Endodermal cell (in vitro differentiated cells): ENCODE measurements at regions not wholly inside any gene's neighbourhood (a gene's known extent, or its start where the extent isn't known, plus 50 kb on each side); places are given as distances from the start of the nearest gene placed in this dataset.

Source experiments
- DNase-seq: peaks from one replicate; pipeline ENCODE4 v3.0.0-alpha.2; 2017
- H3K27ac ChIP-seq: 2 replicates; pipeline ENCODE4 v1.5.1; 2013; ENCODE audit warnings: mild to moderate bottlenecking, low read depth, low read length, moderate library complexity
- H3K27me3 ChIP-seq: 2 replicates; pipeline ENCODE4 v1.6.1; 2013; ENCODE audit warnings: mild to moderate bottlenecking, low read length, moderate library complexity; ENCODE audit not compliant: insufficient read depth, control insufficient read depth, poor library complexity, severe bottlenecking
- H3K36me3 ChIP-seq: 2 replicates; pipeline ENCODE4 v1.7.0; 2013; ENCODE audit warnings: mild to moderate bottlenecking, low read length, moderate library complexity; ENCODE audit not compliant: control insufficient read depth, insufficient read depth
- H3K4me1 ChIP-seq: one replicate; pipeline ENCODE4 v1.7.0; 2013; ENCODE audit warnings: low read length; ENCODE audit not compliant: control insufficient read depth, insufficient read depth
- H3K4me3 ChIP-seq: 2 replicates; pipeline ENCODE4 v1.5.1; 2013; ENCODE audit warnings: mild to moderate bottlenecking, low read length, moderate library complexity
- H3K9ac ChIP-seq: 2 replicates; pipeline ENCODE4 v1.6.1; 2013; ENCODE audit warnings: mild to moderate bottlenecking, low read length, moderate library complexity; ENCODE audit not compliant: poor library complexity, severe bottlenecking; ENCODE audit errors: extremely low read depth
- H3K9me3 ChIP-seq: 2 replicates; pipeline ENCODE4 v1.6.1; 2013; ENCODE audit warnings: mild to moderate bottlenecking, low read length, moderate library complexity; ENCODE audit not compliant: control insufficient read depth
- H3K27ac Mint-ChIP-seq: 2 replicates; pipeline ENCODE4 v1.8.0; 2020; ENCODE audit warnings: mixed read lengths
- H3K27me3 Mint-ChIP-seq: 2 replicates; pipeline ENCODE4 v1.8.0; 2021; ENCODE audit warnings: mild to moderate bottlenecking, mixed read lengths; ENCODE audit not compliant: insufficient read depth
- H3K36me3 Mint-ChIP-seq: 2 replicates; pipeline ENCODE4 v1.8.0; 2020; ENCODE audit warnings: low read depth, mixed read lengths
- H3K4me1 Mint-ChIP-seq: 2 replicates; pipeline ENCODE4 v1.8.0; 2020; ENCODE audit warnings: mixed read lengths
- H3K4me3 Mint-ChIP-seq: 2 replicates; pipeline ENCODE4 v1.8.0; 2020; ENCODE audit warnings: mild to moderate bottlenecking, moderate library complexity, mixed read lengths
- H3K9me3 Mint-ChIP-seq: 2 replicates; pipeline ENCODE4 v1.8.0; 2020; ENCODE audit warnings: mild to moderate bottlenecking, mixed read lengths
- CTCF ChIP-seq: fragments of 200-600 bp; sonication (generic); conservative IDR thresholded peaks from 2 replicates; pipeline ENCODE4 v1.5.0; 2021; ENCODE audit warnings: antibody characterized with exemption, mild to moderate bottlenecking
- WGBS, 2 experiments: methylation state at CpG; one replicate each; pipeline versions ENCODE4 v1.1.5 to v1.1.7; 2013; ENCODE audit warnings: missing lambda C conversion rate in 2 of 2, mixed read lengths in 1 of 2; ENCODE audit not compliant: insufficient coverage in 1 of 2, insufficient read length in 1 of 2; 5-methylcytosine and 5-hydroxymethylcytosine counted together

GRCh38 chr2:38178556-38179419, 102.8 kb upstream of the CYP1B1 start:
- WGBS, 2 experiments: 69 to 81% methylated on average over 4 to 5 of the region's 5 CpGs
- Histone ChIP-seq H3K9ac (no peak overlapping the region), H3K9me3 (no peaks in the 10 kb centered on the region), H3K27me3 (no peaks in the 10 kb centered on the region), H3K4me1 (no peaks in the 10 kb centered on the region), H3K4me3 (no peak overlapping the region), H3K27ac (no peak overlapping the region), H3K36me3 (no peaks in the 10 kb centered on the region)
- H3K4me1 Mint-ChIP-seq: no peaks in the 10 kb centered on the region
- no peak overlapping the region for H3K27ac Mint-ChIP-seq
- no peak for TF ChIP-seq CTCF
- DNase-seq: no peak
- no peaks in the 10 kb centered on the region for H3K36me3 Mint-ChIP-seq
- H3K27me3 Mint-ChIP-seq: no peaks in the 10 kb centered on the region
- H3K4me3 Mint-ChIP-seq: no peak overlapping the region
- no peaks in the 10 kb centered on the region for H3K9me3 Mint-ChIP-seq

GRCh38 chr2:38178119-38178518, 102.2 kb upstream of the CYP1B1 start:
- H3K4me1 Mint-ChIP-seq: no peaks in the 10 kb centered on the region
- H3K9ac ChIP-seq: no peak overlapping the region
- no peak for DNase-seq
- WGBS, 2 experiments: 90 to 100% methylated on average over 3 of the region's 3 CpGs
- no peaks in the 10 kb centered on the region for H3K4me1 ChIP-seq
- H3K27me3 ChIP-seq: no peaks in the 10 kb centered on the region
- H3K4me3 ChIP-seq: no peak overlapping the region
- H3K27ac Mint-ChIP-seq: no peak overlapping the region
- H3K9me3 Mint-ChIP-seq: no peaks in the 10 kb centered on the region
- no peaks in the 10 kb centered on the region for H3K9me3 ChIP-seq
- no peaks in the 10 kb centered on the region for H3K27me3 Mint-ChIP-seq
- H3K36me3 ChIP-seq: no peaks in the 10 kb centered on the region
- TF ChIP-seq CTCF: no peak
- no peaks in the 10 kb centered on the region for H3K36me3 Mint-ChIP-seq
- H3K4me3 Mint-ChIP-seq: no peak overlapping the region
- no peak overlapping the region for H3K27ac ChIP-seq

GRCh38 chr2:38176619-38177021, 100.7 kb upstream of the CYP1B1 start:
- H3K27ac ChIP-seq: no peak overlapping the region
- Mint-ChIP-seq H3K4me1 (no peaks in the 10 kb centered on the region), H3K27ac (no peak overlapping the region), H3K9me3 (no peaks in the 10 kb centered on the region), H3K36me3 (no peaks in the 10 kb centered on the region), H3K4me3 (no peak overlapping the region), H3K27me3 (peaks cover 6% of the 10 kb centered on the region)
- H3K4me3 ChIP-seq: no peak overlapping the region
- no peaks in the 10 kb centered on the region for H3K36me3 ChIP-seq
- H3K4me1 ChIP-seq: no peaks in the 10 kb centered on the region
- WGBS, 2 experiments: 100% methylated on average over 2 of the region's 2 CpGs; no CpG with 5 or more reads in 1 of the 2 experiments
- H3K9me3 ChIP-seq: no peaks in the 10 kb centered on the region
- no peak overlapping the region for H3K9ac ChIP-seq
- TF ChIP-seq CTCF: no peak
- H3K27me3 ChIP-seq: no peaks in the 10 kb centered on the region
- DNase-seq: no peak
